H1 (cell line): ENCODE measurements at regions not wholly inside any gene's neighbourhood (a gene's known extent, or its start where the extent isn't known, plus 50 kb on each side); places are given as distances from the start of the nearest gene placed in this dataset.

ENCODE experiments used
- CTCF ChIA-PET: fragments of 300-600 bp; sonication (Branson Sonifier 250); formaldehyde crosslinking; loops from one replicate; lab custom pipeline; 2021; ENCODE audit not compliant: partially characterized antibody; lab: Charles Lee
- POLR2A ChIA-PET: fragments of 300-600 bp; sonication (Branson Sonifier 250); formaldehyde crosslinking; loops from one replicate; lab custom pipeline; 2021; ENCODE audit warnings: inconsistent platforms; ENCODE audit not compliant: partially characterized antibody; lab: Charles Lee
- DNase-seq, 2 experiments: peaks; one replicate each; pipeline versions ENCODE4 v3.0.0 to v3.0.0-alpha.2; 2010 to 2022; ENCODE audit warnings: low spot score in 2 of 2, low read depth in 1 of 2, mixed read lengths in 1 of 2
- FAIRE-seq: peaks from 2 replicates; lab custom pipeline; 2011; peaks lifted over from hg19 to GRCh38; lab: Jason Lieb, UNC
- H2AFZ ChIP-seq: 2 replicates; pipeline ENCODE4 v1.8.1; 2012; ENCODE audit warnings: low read length, inconsistent platforms
- H2AK5ac ChIP-seq: 2 replicates; pipeline ENCODE4 v1.6.1; 2013; ENCODE audit warnings: low read depth, low read length
- H2BK120ac ChIP-seq: replicated peaks from 2 replicates; pipeline ENCODE3; 2013; ENCODE audit warnings: low read depth, low read length, inconsistent platforms
- H2BK12ac ChIP-seq: 2 replicates; pipeline ENCODE4 v1.6.1; 2013; ENCODE audit warnings: low read depth, low read length
- H2BK15ac ChIP-seq: 2 replicates; pipeline ENCODE4 v1.6.1; 2013; ENCODE audit warnings: low read length
- H2BK20ac ChIP-seq: 2 replicates; pipeline ENCODE4 v1.6.1; 2013; ENCODE audit warnings: low read length
- H2BK5ac ChIP-seq: 2 replicates; pipeline ENCODE4 v1.6.1; 2013; ENCODE audit warnings: low read depth, low read length
- H3K14ac ChIP-seq: 2 replicates; pipeline ENCODE4 v1.6.1; 2013; ENCODE audit warnings: inconsistent platforms; ENCODE audit not compliant: insufficient read length
- H3K18ac ChIP-seq: 2 replicates; pipeline ENCODE4 v1.6.1; 2013; ENCODE audit warnings: low read length; ENCODE audit errors: extremely low read depth
- H3K23ac ChIP-seq: 2 replicates; pipeline ENCODE4 v1.6.1; 2013; ENCODE audit warnings: inconsistent platforms; ENCODE audit not compliant: insufficient read length
- H3K23me2 ChIP-seq: 2 replicates; pipeline ENCODE4 v1.6.1; 2013; ENCODE audit warnings: low read depth, low read length
- H3K27ac ChIP-seq: 2 replicates; pipeline ENCODE4 v1.6.1; 2011; ENCODE audit warnings: low read depth, low read length, inconsistent platforms
- H3K27me3 ChIP-seq, 4 experiments: replicated peaks in 1 of 4; 1 replicate in 1 of 4; 2 replicates in 3 of 4; pipeline versions ENCODE4 v1.6.1 to v1.8.1; 2011 to 2013; ENCODE audit warnings: low read length in 3 of 4, mild to moderate bottlenecking in 3 of 4, inconsistent platforms in 2 of 4, mixed read lengths in 2 of 4, moderate library complexity in 1 of 4; ENCODE audit not compliant: control insufficient read depth in 3 of 4, insufficient read depth in 3 of 4; ENCODE audit errors: extremely low read depth in 1 of 4
- H3K36me3 ChIP-seq, 4 experiments: 2 replicates each; pipeline versions ENCODE4 v1.6.1 to v1.8.1; 2011 to 2013; ENCODE audit warnings: mild to moderate bottlenecking in 4 of 4, low read length in 3 of 4, moderate library complexity in 2 of 4, control low read depth in 1 of 4, inconsistent platforms in 1 of 4; ENCODE audit not compliant: insufficient read depth in 4 of 4, control insufficient read depth in 2 of 4
- H3K4ac ChIP-seq: replicated peaks from 2 replicates; pipeline ENCODE3; 2013; ENCODE audit warnings: low read length, low read depth, mixed read lengths, inconsistent platforms; ENCODE audit not compliant: insufficient read length
- H3K4me1 ChIP-seq, 4 experiments: replicated peaks in 1 of 4; 1 replicate in 1 of 4; 2 replicates in 3 of 4; pipeline versions ENCODE4 v1.6.1 to v1.8.1; 2011 to 2013; ENCODE audit warnings: low read length in 3 of 4, inconsistent platforms in 2 of 4, mixed read lengths in 1 of 4; ENCODE audit not compliant: insufficient read depth in 4 of 4, control insufficient read depth in 3 of 4
- H3K4me2 ChIP-seq, 2 experiments: 2 replicates each; pipeline versions ENCODE4 v1.6.1 to v1.8.1; 2011 to 2013; ENCODE audit warnings: low read depth in 2 of 2, low read length in 2 of 2, control low read depth in 1 of 2, inconsistent platforms in 1 of 2, mild to moderate bottlenecking in 1 of 2; ENCODE audit not compliant: insufficient read depth in 1 of 2
- H3K4me3 ChIP-seq, 4 experiments: fragments of 200-600, 300-600 bp in 1 of 4; sonication (generic), shearing (Covaris generic), sonication (Bioruptor Twin) in 1 of 4; 2 replicates each; pipeline versions ENCODE4 v1.5.1 to v1.8.1; 2011 to 2016; ENCODE audit warnings: low read length in 4 of 4, low read depth in 3 of 4, control low read depth in 2 of 4, inconsistent platforms in 2 of 4, mild to moderate bottlenecking in 2 of 4, mixed read lengths in 1 of 4, moderate library complexity in 1 of 4; ENCODE audit not compliant: insufficient read depth in 2 of 4; ENCODE audit errors: extremely low read depth in 1 of 4
- H3K56ac ChIP-seq: replicated peaks from 2 replicates; pipeline ENCODE3; 2013; ENCODE audit warnings: low read depth, mild to moderate bottlenecking, mixed read lengths, low read length, inconsistent platforms; ENCODE audit not compliant: insufficient read length
- H3K79me1 ChIP-seq: 2 replicates; pipeline ENCODE4 v1.6.1; 2013; ENCODE audit warnings: low read depth, low read length, control low read depth
- H3K79me2 ChIP-seq, 2 experiments: 2 replicates each; pipeline versions ENCODE4 v1.6.1 to v1.8.1; 2012 to 2013; ENCODE audit warnings: low read length in 2 of 2, mild to moderate bottlenecking in 2 of 2, inconsistent platforms in 1 of 2; ENCODE audit not compliant: insufficient read depth in 2 of 2, control insufficient read depth in 1 of 2
- H3K9ac ChIP-seq, 4 experiments: replicated peaks in 1 of 4; 1 replicate in 1 of 4; 2 replicates in 3 of 4; pipeline versions ENCODE4 v1.6.1 to v1.8.1; 2011 to 2013; ENCODE audit warnings: low read depth in 3 of 4, low read length in 3 of 4, control low read depth in 2 of 4, mild to moderate bottlenecking in 2 of 4, moderate library complexity in 2 of 4, inconsistent platforms in 1 of 4; ENCODE audit errors: extremely low read depth in 1 of 4
- H3K9me3 ChIP-seq, 2 experiments: 2 replicates each; pipeline versions ENCODE4 v1.6.1 to v1.8.1; 2012 to 2013; ENCODE audit warnings: mild to moderate bottlenecking in 2 of 2, moderate library complexity in 2 of 2, control low read depth in 1 of 2, inconsistent platforms in 1 of 2, low read depth in 1 of 2, low read length in 1 of 2, mixed read lengths in 1 of 2; ENCODE audit not compliant: insufficient read depth in 2 of 2
- H4K20me1 ChIP-seq, 2 experiments: replicated peaks in 1 of 2; 2 replicates each; pipeline versions ENCODE3 to v1.8.1; 2011 to 2013; ENCODE audit warnings: inconsistent platforms in 2 of 2, low read length in 2 of 2, mild to moderate bottlenecking in 1 of 2; ENCODE audit not compliant: insufficient read depth in 2 of 2, control insufficient read depth in 1 of 2
- H4K5ac ChIP-seq: 2 replicates; pipeline ENCODE4 v1.6.1; 2013; ENCODE audit warnings: low read length, low read depth, mixed read lengths, inconsistent platforms; ENCODE audit not compliant: insufficient read length
- H4K8ac ChIP-seq: 2 replicates; pipeline ENCODE4 v1.8.0; 2013; ENCODE audit warnings: mild to moderate bottlenecking, moderate library complexity, low read length, inconsistent platforms; ENCODE audit not compliant: insufficient read depth; ENCODE audit errors: extremely low read depth
- H4K91ac ChIP-seq: replicated peaks from 2 replicates; pipeline ENCODE3; 2013; ENCODE audit warnings: low read length, mixed read lengths, inconsistent platforms; ENCODE audit not compliant: insufficient read length
- POLR2A ChIP-seq, 2 experiments: IDR thresholded peaks; 1 replicate in 1 of 2; 2 replicates in 1 of 2; pipeline ENCODE4 v1.6.1; 2011; ENCODE audit warnings: low read depth in 2 of 2, low read length in 2 of 2, mild to moderate bottlenecking in 2 of 2; ENCODE audit errors: control extremely low read depth in 1 of 2
- WGBS, 2 experiments: shearing (Covaris generic) in 1 of 2; methylation state at CpG; one replicate each; pipeline versions ENCODE4 v1.1.6 to v1.1.7; 2013 to 2015; ENCODE audit warnings: low lambda C conversion rate in 2 of 2, mixed read lengths in 2 of 2, inconsistent platforms in 1 of 2, low coverage in 1 of 2, missing lambda C conversion rate in 1 of 2; ENCODE audit not compliant: insufficient replicate concordance in 2 of 2, insufficient coverage in 1 of 2, insufficient read length in 1 of 2; ENCODE audit errors: extremely low coverage in 1 of 2, missing lambda C conversion rate in 1 of 2; 5-methylcytosine and 5-hydroxymethylcytosine counted together

GRCh38 chr5:38168029-38168428 is 90.3 kb upstream of the EGFLAM start:
- Histone ChIP-seq H3K79me2 (no peaks in the 10 kb centered on the region), H3K18ac (no peak overlapping the region; the same call in 1 of the 2 replicates), H3K23ac (no peak overlapping the region), H2BK15ac (no peak overlapping the region), H3K27ac (no peak overlapping the region), H2AFZ (no peak overlapping the region), H3K4me2 (peak overlapping the region; percentile 14 to 42; a peak in 2 of 4 replicates), H3K23me2 (no peaks in the 10 kb centered on the region), H2BK5ac (no peak overlapping the region), H3K4me3 (peak overlapping the region in 1 of 4 experiments; percentile 31; a peak in 1 of 8 replicates), H3K9me3 (no peaks in the 10 kb centered on the region), H3K56ac (no peak overlapping the region), H2BK20ac (no peak overlapping the region), H2BK12ac (no peak overlapping the region), H4K5ac (no peak overlapping the region), H4K91ac (no peak overlapping the region), H3K27me3 (peaks cover 0 to 3% (median 2%) of the 10 kb centered on the region in 4 experiments; a peak in 4 of 7 replicates), H4K20me1 (no peaks in the 10 kb centered on the region), H3K36me3 (no peaks in the 10 kb centered on the region), H3K4me1 (peaks cover 3 to 11% (median 8%) of the 10 kb centered on the region in 4 experiments), H2AK5ac (no peak overlapping the region), H3K4ac (no peak overlapping the region), H3K9ac (no peak overlapping the region), H4K8ac (no peak overlapping the region), H3K79me1 (no peaks in the 10 kb centered on the region), H3K14ac (no peak overlapping the region), H2BK120ac (no peak overlapping the region)
- CTCF ChIA-PET = interaction anchor here (0.9 to 1.9 kb wide), 3 partner anchors 11 to 25 kb away, joined by 3 to 8 read pairs (median 5); no protein-coding TSS in a partner anchor
- FAIRE-seq = no peak
- 76% methylated on average over 2 of the region's 2 CpGs; no CpG with 5 or more reads in 1 of the 2 experiments for WGBS, 2 experiments
- no peak for DNase-seq
- POLR2A ChIA-PET = no interaction called here
- TF ChIP-seq POLR2A (IDR thresholded peaks at IDR 0.05; ENCODE audit: control extremely low read depth in 1 of 2, low read depth in 2 of 2, low read length in 2 of 2) = no peak
